ENCODE measurements at regions not wholly inside any gene's neighbourhood (a gene's known extent, or its start where the extent isn't known, plus 50 kb on each side); places are given as distances from the start of the nearest gene placed in this dataset.
"Not testable (repeated sequence)": the region's sequence is repeated elsewhere in the genome, so short reads cannot be mapped to it uniquely, and the experiment has no call there.

DNA sequence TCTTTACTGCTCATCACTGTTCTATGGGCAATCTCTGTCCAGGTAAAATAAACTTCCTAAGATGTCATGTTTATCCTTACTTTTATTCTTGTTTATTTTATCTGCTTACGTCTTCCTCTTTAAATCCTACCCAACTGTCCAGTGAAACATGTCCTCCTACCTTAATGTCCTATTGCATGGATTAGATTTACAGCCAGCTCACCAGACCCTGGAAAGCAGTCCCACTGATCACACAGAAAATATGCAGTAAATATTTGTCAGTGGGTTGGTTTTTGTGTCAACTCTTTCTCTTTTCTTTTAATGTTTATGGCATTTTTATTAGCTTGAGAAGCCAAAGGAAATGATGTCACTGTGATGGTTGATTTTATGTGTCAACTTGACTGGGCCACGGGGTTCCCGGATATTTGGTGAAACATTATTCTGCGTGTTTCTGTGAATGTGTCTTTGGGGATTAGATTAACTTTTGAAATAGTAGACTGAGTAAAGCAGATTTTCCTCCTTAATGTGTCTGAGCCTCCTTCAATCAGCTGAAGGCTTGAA, 258.3 kb downstream of the SRGAP2C start:
- no peak for DNase-seq
- in situ Hi-C loops (cut with MboI; ENCODE audit: low pct_unique_long_range_greater_than_20kb, low sequenced_read_pairs) = no loop called here

DNA sequence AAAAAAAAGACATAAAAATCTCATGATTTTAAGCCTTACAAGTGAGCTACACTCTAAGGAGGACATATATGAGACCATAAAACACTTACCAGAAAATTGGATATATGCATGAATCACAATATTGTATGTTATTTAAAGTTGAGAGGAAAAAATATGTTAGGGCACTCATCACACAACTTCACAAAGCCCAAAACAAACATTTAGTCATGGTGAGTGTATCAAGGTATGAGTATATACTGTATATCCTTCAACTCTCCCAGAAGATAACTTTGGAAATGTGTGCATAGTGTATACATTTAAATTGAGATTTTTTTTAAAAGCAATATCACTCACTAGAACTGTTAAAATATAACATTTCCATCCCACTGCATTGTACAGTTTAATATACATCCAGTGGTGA, 259.3 kb downstream of the SRGAP2C start:
- in situ Hi-C loops (cut with MboI; ENCODE audit: low pct_unique_long_range_greater_than_20kb, low sequenced_read_pairs) = no loop called here
- no peak for DNase-seq

DNA sequence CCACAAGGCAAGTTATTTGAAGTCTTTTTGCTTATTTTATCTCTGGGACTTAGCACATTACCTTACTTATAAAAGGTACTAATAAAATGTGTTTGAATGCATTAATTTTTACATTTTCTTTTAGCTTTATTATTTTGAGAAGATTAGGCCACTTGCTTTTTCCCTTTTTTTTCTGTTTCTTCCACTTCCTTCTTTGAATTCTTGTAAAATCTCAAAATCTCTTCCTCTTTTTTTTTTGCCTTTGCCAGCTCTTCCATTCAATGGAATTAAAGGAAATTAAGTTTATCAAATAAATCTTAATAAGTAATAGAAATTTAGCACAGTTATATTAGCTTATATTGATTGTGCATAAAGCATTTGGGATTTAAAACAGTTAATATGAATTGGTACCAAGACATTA, 260.9 kb downstream of the SRGAP2C start:
- peak; percentile 18 for DNase-seq
- in situ Hi-C loops (cut with MboI; ENCODE audit: low pct_unique_long_range_greater_than_20kb, low sequenced_read_pairs) = no loop called here

DNA sequence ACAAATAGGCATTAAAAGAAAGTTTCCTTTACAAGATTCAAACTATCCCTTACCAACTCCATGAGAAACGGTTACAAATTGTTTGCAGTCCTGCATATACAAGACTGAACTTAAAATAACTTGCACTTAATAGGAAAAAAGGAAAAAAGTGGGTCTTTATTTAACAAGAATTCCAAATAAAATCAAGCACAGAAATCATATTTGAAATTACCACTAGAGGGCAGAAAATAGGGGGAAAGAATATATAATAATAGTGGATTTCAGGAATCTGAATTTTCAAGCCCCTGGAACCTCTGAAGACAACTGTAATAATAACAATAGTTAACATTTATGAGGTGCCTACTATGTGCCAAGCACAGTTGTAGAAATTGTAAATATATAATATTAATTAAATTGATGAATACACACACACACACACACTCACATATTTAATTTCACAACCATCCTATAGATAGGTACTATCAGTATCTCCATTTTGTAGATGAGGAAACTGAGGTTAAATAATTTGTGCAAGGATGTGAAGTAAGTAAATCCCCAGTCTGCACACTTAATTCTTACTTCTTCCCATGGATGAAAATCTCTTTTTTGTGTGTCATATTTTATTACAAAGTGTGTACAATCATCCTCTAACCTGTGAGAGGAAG, 262.6 kb downstream of the SRGAP2C start:
- DNase-seq = peak; percentile 9
- in situ Hi-C loops (cut with MboI; ENCODE audit: low pct_unique_long_range_greater_than_20kb, low sequenced_read_pairs) = not testable (repeated sequence)

DNA sequence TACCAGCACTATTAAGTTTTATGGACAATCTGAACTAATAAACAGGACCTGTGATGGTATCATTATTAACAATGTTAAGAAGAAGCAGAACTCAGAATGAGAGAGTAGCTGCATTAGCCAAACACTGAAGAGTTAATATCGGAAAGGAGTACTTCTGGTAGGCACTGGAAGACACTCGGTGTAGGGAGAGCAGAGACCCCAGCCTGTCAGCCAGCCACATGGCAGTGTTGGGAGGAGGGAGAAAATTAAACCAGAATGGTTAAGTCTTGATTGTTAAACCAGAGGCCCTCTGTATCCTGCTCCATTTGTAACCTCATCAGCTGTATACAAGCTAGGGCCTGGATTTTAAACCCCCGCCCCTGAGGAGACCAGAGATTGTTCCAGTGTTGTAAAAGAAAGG, 263.3 kb downstream of the SRGAP2C start:
- DNase-seq; in situ Hi-C loops (cut with MboI; ENCODE audit: low pct_unique_long_range_greater_than_20kb, low sequenced_read_pairs): not testable (repeated sequence)

DNA sequence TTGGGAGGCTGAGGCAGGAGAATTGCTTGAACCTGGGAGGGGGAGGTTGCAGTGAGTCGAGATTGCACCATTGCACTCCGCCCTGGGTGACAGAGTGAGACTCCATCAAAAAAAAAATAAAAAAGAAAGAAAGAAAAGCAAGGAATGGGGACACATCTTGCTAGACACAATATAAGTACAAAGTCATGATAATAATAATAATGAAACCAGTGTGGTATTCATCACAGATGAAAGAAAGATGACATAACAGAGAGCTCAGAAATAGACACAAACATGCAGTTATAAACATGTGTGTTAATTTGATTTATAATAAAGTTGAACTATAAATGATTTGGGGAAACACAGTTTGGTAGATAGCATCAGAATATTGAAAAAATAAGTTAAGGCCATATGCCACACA, 264.1 kb downstream of the SRGAP2C start:
- DNase-seq = no peak
- in situ Hi-C loops (cut with MboI; ENCODE audit: low pct_unique_long_range_greater_than_20kb, low sequenced_read_pairs) = no loop called here

DNA sequence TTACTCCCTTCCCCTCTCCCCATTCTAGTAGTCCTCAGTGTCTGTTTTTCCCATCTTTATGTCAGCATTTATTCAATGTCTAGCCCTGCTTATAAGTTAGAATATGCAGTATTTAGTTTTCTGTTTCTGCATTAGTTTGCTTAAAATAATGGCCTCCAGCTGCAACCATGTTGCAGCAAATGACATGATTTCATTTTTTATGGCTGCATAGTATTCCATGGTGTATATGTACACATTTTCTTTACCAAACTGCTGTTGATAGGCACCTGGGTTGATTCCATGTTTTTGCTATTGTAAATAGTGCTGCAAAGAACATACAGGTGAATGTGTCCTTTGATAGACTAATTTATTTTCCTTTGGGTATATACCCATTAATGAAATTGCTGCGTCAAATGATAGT, 267.7 kb downstream of the SRGAP2C start:
- in situ Hi-C loops (cut with MboI; ENCODE audit: low pct_unique_long_range_greater_than_20kb, low sequenced_read_pairs) = no loop called here
- no peak for DNase-seq

DNA sequence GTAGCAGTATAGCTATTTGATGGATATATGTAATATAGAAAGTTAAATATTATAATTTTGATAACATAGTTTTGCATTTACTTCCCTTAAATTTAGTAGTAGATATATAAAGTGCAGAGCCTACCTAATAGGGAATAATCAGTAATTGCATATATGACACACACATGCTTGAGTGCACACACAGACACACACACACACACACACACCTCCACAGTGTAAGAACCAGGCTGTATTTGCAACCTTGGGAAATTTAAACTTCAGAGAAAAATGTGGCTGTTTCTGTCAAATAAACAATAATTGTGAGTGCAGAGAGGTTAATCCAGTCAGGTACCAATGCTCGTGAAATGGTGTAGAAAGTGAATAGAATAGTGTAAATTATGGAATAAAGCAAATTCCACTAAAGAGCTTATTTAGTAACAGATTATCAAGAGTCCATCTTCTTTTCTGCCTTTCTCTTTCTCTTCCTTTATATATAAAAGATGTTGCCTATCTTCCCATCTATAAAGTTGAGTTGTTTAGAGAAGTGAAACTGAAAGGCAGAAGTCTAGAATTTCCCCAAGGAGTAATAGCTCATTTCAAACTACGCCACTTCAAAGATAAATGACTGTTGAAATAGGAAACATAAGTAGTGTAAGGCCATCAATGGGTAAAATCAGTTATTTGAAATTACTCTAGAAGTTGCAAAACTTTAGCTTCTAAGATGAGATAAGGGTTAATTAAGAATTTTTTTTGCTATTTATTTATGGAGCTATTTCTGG, 273.7 kb downstream of the SRGAP2C start:
- in situ Hi-C loops (cut with MboI; ENCODE audit: low pct_unique_long_range_greater_than_20kb, low sequenced_read_pairs) = no loop called here
- peak; percentile 56 for DNase-seq

DNA sequence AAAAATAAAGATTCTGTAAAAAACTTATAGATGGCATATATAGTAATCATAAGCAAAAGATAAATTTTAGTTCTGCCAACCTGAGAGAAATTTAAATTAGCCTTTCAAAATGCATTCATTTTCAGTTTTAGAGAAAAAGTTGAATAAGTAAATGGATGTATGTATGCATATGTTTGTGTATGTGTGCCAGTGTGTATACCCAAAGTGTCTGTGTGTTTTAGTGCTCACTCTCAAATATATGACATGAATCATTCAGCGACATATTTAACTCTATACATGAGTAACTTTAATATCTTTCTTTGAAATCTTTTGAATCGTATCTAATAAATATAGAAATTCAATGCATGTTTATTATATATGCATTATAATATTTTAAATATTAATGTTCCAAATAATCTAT, 274.5 kb downstream of the SRGAP2C start:
- DNase-seq = no peak
- in situ Hi-C loops (cut with MboI; ENCODE audit: low pct_unique_long_range_greater_than_20kb, low sequenced_read_pairs) = no loop called here

DNA sequence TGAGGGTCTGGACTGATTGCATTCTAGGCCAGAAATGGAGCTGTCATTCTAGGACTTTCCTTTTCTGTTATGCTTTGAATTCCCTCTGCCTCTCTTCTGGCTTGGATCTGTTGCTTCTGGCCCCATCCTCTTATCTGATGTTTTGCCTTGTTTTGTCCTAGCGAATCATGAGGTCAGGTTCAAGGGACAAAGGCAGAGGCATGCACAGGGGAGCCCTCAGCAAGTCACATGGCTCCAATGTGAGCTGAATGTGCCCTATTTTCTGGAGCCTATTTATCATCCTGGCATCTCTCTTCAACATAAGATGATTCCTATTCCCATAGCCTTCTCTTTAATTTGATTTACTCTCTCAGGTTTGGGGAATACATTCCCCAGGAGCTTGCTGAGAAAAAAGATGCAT, 284.6 kb downstream of the SRGAP2C start:
- not testable (repeated sequence) for DNase-seq

DNA sequence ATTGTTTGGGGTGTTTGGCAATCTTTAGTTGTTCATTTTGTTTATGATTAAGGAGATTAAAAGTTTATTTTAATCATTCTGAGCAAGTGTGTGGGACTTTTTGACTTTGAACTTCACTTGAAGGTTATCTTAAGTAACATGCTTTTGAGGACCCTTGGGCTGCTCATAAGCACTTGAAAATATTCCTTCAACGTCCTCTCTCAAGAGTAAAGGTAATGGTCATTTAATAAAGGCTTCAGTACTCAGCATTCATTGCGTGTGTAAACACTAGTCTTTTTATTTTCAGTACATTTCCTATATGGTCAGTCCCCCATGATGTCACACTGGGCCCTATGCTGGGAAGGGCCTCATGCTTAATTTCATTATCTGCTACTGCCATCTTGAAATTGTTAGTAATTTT, 285.6 kb downstream of the SRGAP2C start:
- DNase-seq; in situ Hi-C loops (cut with MboI; ENCODE audit: low pct_unique_long_range_greater_than_20kb, low sequenced_read_pairs): not testable (repeated sequence)

More for the DNA sequence above, 284.6 kb downstream of the SRGAP2C start:
- in situ Hi-C loops (cut with MboI; ENCODE audit: low pct_unique_long_range_greater_than_20kb, low sequenced_read_pairs) = not testable (repeated sequence)

DNA sequence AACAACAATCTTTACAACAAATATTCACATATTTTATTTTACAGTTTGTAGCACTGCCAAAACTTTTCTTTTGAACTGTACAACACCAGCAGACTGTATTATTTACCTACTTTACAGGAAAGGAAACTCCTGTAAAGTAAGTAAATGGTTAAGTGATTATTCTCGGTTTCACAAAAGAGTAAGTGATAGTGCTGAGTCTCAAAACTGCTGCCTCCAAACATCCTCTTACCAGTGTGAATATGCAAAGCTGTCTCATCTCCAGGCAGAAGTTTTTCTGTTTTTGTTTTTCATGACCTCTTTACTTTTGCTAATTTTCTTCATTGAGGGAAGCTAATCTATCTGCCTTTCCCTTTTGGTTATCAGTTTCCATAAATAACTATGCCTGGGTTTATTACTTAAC, 286.7 kb downstream of the SRGAP2C start:
- no peak for DNase-seq
- in situ Hi-C loops (cut with MboI; ENCODE audit: low pct_unique_long_range_greater_than_20kb, low sequenced_read_pairs) = no loop called here

DNA sequence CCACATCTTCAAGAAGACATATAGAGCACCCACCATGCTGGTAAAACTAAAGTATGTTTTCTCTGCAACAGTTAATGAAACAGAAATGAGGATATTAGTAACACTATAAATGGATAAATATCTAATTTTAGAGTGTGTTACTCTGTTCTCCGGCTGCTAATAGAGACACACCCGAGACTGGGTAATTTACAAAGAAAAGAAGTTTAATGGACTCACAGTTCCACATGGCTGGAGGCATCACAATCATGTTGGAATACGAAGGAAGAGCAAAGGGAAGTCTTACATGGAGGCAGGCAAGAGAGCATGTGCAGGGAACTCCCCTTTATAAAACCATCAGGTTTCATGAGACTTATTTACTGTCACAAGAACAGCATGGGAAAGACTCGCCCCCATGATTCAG, 287.2 kb downstream of the SRGAP2C start:
- in situ Hi-C loops (cut with MboI; ENCODE audit: low pct_unique_long_range_greater_than_20kb, low sequenced_read_pairs) = no loop called here
- DNase-seq = no peak

DNA sequence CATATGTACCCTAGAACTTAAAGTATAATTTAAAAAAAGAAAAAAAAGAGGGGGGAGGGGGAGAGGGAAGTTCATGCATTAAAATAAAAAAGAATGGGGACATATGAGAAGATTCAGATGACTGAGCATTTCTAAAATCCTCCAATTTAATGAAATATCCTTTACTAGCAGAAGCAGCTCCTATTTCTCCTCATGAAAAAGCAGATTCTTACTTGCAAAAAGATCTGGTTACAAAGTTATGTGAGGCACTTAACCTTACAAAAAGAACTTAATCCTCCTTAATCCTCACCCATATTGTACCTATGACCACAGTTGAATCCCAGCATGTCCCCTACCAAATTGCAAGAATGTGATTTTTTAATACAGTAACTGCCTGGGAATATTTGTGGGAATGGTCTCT, 298.5 kb downstream of the SRGAP2C start:
- in situ Hi-C loops (cut with MboI; ENCODE audit: low pct_unique_long_range_greater_than_20kb, low sequenced_read_pairs) = no loop called here
- no peak for DNase-seq

DNA sequence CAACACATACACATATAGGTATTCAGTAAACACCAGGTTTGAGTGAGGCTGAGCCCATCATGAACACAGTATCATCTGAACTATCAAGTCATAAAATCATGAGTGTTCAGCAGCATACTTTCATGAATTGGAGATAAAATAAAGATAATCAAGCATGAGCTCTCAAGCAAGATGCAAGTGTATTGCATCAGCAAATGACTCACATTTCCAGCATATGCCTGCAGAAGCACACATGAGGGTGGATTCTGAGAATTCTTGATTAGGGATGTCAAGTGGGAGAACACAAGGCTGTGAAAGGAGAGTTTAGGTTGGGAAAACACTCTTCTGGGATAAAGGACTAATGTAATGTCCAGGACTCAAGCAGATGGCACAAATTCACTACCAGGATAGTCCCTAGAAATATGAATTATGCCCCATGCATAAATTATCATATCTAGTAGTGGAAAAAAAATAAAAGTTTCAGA, 299.2 kb downstream of the SRGAP2C start:
- in situ Hi-C loops (cut with MboI; ENCODE audit: low pct_unique_long_range_greater_than_20kb, low sequenced_read_pairs) = no loop called here
- no peak for DNase-seq

DNA sequence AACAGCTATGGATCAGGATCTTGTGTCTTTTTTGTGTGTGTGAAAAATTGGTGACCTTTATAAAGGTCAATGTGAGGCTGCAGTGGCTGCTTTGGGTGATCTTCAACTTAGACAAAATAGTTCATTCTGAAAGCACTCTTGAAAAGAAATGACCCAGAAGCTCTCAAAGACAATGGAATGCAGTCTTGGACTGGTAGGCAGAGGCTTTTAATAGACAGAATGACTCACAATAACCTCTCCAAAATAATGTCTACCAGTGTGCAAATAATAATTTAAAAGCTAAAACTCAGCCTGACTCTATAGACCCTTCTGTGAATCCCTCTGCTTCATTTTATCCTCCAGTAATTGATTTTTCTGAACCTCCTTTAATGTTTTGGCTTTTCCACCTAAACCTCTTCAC, 310.0 kb downstream of the SRGAP2C start:
- in situ Hi-C loops (cut with MboI; ENCODE audit: low pct_unique_long_range_greater_than_20kb, low sequenced_read_pairs); DNase-seq: not testable (repeated sequence)

DNA sequence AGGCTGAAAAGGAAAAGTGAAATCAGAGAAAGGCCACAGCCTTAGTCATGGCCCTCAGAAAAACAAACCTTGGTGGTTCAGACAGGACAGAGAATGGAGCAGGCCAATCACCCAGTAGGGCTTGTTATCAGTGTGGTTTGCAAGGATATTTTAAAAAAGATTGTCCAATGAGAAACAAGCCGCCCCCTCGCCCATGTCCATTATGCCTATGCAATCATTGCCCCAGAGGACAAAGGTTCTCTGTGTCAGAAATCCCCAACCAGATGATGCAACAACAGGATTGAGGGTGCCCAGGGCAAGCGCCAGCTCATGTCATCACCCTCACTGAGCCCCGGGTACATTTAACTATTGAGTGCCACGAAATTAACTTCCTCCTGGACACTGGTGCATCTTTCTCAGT, 326.7 kb downstream of the SRGAP2C start:
- DNase-seq; in situ Hi-C loops (cut with MboI; ENCODE audit: low pct_unique_long_range_greater_than_20kb, low sequenced_read_pairs): not testable (repeated sequence)

DNA sequence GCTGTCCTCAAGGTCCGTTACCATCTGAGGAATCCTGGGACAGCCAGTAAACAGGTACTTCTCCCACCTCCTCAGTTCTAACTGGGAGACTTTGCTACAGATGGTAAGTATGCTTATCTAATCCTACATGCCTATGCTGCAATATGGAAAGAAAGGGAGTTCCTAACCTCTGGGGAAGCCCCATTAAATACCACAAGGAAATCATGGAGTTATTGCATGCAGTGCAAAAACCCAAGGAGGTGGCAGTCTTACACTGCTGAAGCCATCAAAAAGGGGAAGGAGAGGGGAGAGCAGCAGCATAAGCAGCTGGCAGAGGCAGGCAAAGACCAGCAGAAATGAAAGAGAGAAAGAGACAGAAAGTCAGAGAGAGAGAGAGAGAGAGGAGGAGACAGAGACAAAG, 327.1 kb downstream of the SRGAP2C start:
- in situ Hi-C loops (cut with MboI; ENCODE audit: low pct_unique_long_range_greater_than_20kb, low sequenced_read_pairs) = not testable (repeated sequence)
- peak; percentile 39 for DNase-seq

DNA sequence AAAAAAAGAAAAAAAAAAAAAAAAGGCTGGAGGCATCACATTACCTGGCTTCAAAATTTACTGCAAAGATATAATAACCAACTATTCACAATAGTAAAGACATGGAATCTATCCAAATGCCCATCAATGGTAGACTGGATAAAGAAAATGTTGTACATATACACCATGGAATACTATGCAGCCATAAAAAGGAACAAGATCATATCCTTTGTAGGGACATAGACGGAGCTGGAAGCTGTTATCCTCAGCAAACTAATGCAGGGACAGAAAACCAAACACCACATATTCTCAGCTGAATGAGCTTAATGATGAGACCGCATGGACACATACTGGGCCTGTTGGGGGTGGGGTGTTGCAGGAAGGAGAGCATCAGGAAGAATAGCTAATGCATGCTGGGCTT, 330.5 kb downstream of the SRGAP2C start:
- no peak for DNase-seq
- in situ Hi-C loops (cut with MboI; ENCODE audit: low pct_unique_long_range_greater_than_20kb, low sequenced_read_pairs) = no loop called here

DNA sequence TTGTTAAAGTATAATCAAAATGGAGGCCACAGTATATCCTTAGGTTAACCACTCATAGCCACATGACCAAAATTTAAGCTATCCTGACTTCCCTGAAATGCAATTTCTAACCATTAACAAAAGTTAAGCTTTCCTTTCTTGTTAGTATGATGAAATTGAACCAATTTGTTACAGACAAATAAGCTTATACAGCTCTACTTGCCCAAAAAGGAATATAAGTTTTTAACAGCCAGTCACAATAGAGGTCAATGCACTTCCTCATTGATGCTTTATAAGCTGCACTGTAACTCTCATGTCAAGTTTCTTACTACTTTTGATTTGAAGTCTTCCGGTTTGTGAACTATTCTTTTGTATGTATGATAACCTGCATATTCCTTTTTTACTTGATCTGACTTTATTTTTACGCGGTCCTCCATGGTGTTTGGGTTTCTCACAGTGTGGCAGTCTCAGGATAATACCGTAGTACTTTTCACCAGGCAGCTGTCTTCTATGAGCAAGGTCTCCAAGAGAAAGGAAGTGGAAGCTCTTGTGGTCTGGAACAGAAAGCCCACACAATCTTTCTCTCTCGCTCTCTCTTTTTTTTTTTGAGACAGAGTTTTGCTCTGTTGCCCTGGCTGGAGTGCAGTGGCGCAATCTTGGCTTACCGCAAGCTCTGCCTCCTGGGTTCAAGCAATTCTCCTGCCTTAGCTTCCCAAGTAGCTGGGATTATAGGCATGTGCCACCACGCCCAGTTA, 331.6 kb downstream of the SRGAP2C start:
- DNase-seq = peak; percentile 93
- in situ Hi-C loops (cut with MboI; ENCODE audit: low pct_unique_long_range_greater_than_20kb, low sequenced_read_pairs) = no loop called here

Data from KBM-7 (cell line).